GM21423 (cell line): ENCODE measurements at regions not wholly inside any gene's neighbourhood (a gene's known extent, or its start where the extent isn't known, plus 50 kb on each side); places are given as distances from the start of the nearest gene placed in this dataset.
A peak's percentile ranks its signal among the peaks of the same experiment; 100 is the strongest.

Experiments
- ATAC-seq: cut with Tn5 transposase; IDR thresholded peaks from one replicate; pipeline ENCODE4 v1.9.1; 2021; ENCODE audit warnings: mild to moderate bottlenecking, moderate library complexity; ENCODE audit not compliant: unreplicated experiment

- no peak for ATAC-seq
Observed at GRCh38 chr2:102078773-102079172, 63.8 kb upstream of the IL1R1 start.

- no peak for ATAC-seq
Observed at GRCh38 chr2:102080451-102081242, 61.9 kb upstream of the IL1R1 start.

GRCh38 chr2:102081243-102081522, 61.4 kb upstream of the IL1R1 start:
- no peak for ATAC-seq

- no peak for ATAC-seq
Observed at GRCh38 chr2:102081606-102082005, 60.9 kb upstream of the IL1R1 start.

GRCh38 chr2:102082571-102083392, 59.8 kb upstream of the IL1R1 start:
- ATAC-seq = peak; percentile 78

GRCh38 chr2:102083393-102083703, 59.2 kb upstream of the IL1R1 start:
- ATAC-seq = no peak

GRCh38 chr2:102084651-102085050, 57.9 kb upstream of the IL1R1 start:
- ATAC-seq = no peak

GRCh38 chr2:102085238-102085637, 57.3 kb upstream of the IL1R1 start:
- no peak for ATAC-seq

GRCh38 chr2:102086150-102086872, 56.2 kb upstream of the IL1R1 start:
- no peak for ATAC-seq

GRCh38 chr2:102091121-102091520, 51.4 kb upstream of the IL1R1 start:
- no peak for ATAC-seq

GRCh38 chr2:102091908-102092307, 50.6 kb upstream of the IL1R1 start:
- ATAC-seq = no peak

GRCh38 chr2:102092535-102092934, 50.0 kb upstream of the IL1R1 start:
- no peak for ATAC-seq
